Activated CD4-positive, alpha-beta T cell treated with anti-CD3 and anti-CD28 coated beads, Interleukin-2, amount 50 U/mL, for 4 hours (primary cell): ENCODE measurements at regions not wholly inside any gene's neighbourhood (a gene's known extent, or its start where the extent isn't known, plus 50 kb on each side); places are given as distances from the start of the nearest gene placed in this dataset.
"Not testable (repeated sequence)": the region's sequence is repeated elsewhere in the genome, so short reads cannot be mapped to it uniquely, and the experiment has no call there.

Experiments
- DNase-seq, 2 experiments: peaks; one replicate each; pipeline ENCODE4 v3.0.0-alpha.2; 2020

GRCh38 chr1:234915924-234916675 lies 212.5 kb downstream of the TOMM20 start:
- DNase-seq: no peak

GRCh38 chr1:234914606-234915290 lies 213.9 kb downstream of the TOMM20 start:
- DNase-seq: no peak

GRCh38 chr1:234913771-234914170 lies 214.9 kb downstream of the TOMM20 start:
- DNase-seq: no peak

- no peak for DNase-seq
These were observed 215.4 kb downstream of the TOMM20 start for GRCh38 chr1:234913278-234913649.

GRCh38 chr1:234912548-234913277 lies 215.9 kb downstream of the TOMM20 start:
- DNase-seq: no peak

- no peak for DNase-seq
These were observed 216.8 kb downstream of the TOMM20 start for GRCh38 chr1:234911787-234912186.

GRCh38 chr1:234911136-234911535 lies 217.5 kb downstream of the TOMM20 start:
- not testable (repeated sequence) for DNase-seq

GRCh38 chr1:234909851-234910250 lies 218.8 kb downstream of the TOMM20 start:
- DNase-seq: no peak

- DNase-seq: no peak
These were observed 219.3 kb downstream of the TOMM20 start for GRCh38 chr1:234909307-234909810.

GRCh38 chr1:234908571-234908970 lies 220.1 kb downstream of the TOMM20 start:
- no peak for DNase-seq

GRCh38 chr1:234907940-234908405 lies 220.7 kb downstream of the TOMM20 start:
- DNase-seq: no peak

- no peak for DNase-seq
These were observed 221.3 kb downstream of the TOMM20 start for GRCh38 chr1:234907208-234907939.

GRCh38 chr1:234906654-234907053 lies 222.0 kb downstream of the TOMM20 start:
- no peak for DNase-seq

- DNase-seq: no peak
These were observed 225.7 kb downstream of the TOMM20 start for GRCh38 chr1:234902774-234903547.

- DNase-seq: no peak
These were observed 227.1 kb downstream of the TOMM20 start for GRCh38 chr1:234901491-234902049.

GRCh38 chr1:234900595-234900994 lies 228.0 kb downstream of the TOMM20 start:
- DNase-seq: no peak

- DNase-seq: no peak
These were observed 228.9 kb downstream of the TOMM20 start for GRCh38 chr1:234899730-234900072.

- no peak for DNase-seq
These were observed 229.5 kb downstream of the TOMM20 start for GRCh38 chr1:234899041-234899729.

- no peak for DNase-seq
These were observed 230.1 kb downstream of the TOMM20 start for GRCh38 chr1:234898455-234899033.

- DNase-seq: no peak
These were observed 230.7 kb downstream of the TOMM20 start for GRCh38 chr1:234897754-234898454.
